ENCODE measurements at regions not wholly inside any gene's neighbourhood (a gene's known extent, or its start where the extent isn't known, plus 50 kb on each side); places are given as distances from the start of the nearest gene placed in this dataset.

GRCh38 chr10:3366735-3367405 is 194.3 kb upstream of the PITRM1 start:
- no peak for DNase-seq

- DNase-seq, result no peak
These were observed 193.5 kb upstream of the PITRM1 start for GRCh38 chr10:3366043-3366442.

- DNase-seq, result no peak
These were observed 193.0 kb upstream of the PITRM1 start for GRCh38 chr10:3365630-3366029.

GRCh38 chr10:3364768-3365480 is 192.3 kb upstream of the PITRM1 start:
- no peak for DNase-seq

- no peak for DNase-seq
These were observed 190.9 kb upstream of the PITRM1 start for GRCh38 chr10:3363311-3364045.

- no peak for DNase-seq
These were observed 189.8 kb upstream of the PITRM1 start for GRCh38 chr10:3362394-3362793.

GRCh38 chr10:3361640-3362039 is 189.1 kb upstream of the PITRM1 start:
- no peak for DNase-seq

GRCh38 chr10:3357737-3358136 is 185.2 kb upstream of the PITRM1 start:
- no peak for DNase-seq

- DNase-seq, result no peak
These were observed 183.0 kb upstream of the PITRM1 start for GRCh38 chr10:3355536-3355935.

GRCh38 chr10:3354174-3354900 is 181.8 kb upstream of the PITRM1 start:
- no peak for DNase-seq

- peak in 1 of 2 donors; percentile 11 for DNase-seq
These were observed 180.7 kb upstream of the PITRM1 start for GRCh38 chr10:3353235-3353634.

- no peak for DNase-seq
These were observed 178.2 kb upstream of the PITRM1 start for GRCh38 chr10:3350617-3351258.

- DNase-seq, result no peak
These were observed 177.6 kb upstream of the PITRM1 start for GRCh38 chr10:3350205-3350604.

GRCh38 chr10:3348564-3348963 is 176.0 kb upstream of the PITRM1 start:
- no peak for DNase-seq

- no peak for DNase-seq
These were observed 175.0 kb upstream of the PITRM1 start for GRCh38 chr10:3347413-3348182.

GRCh38 chr10:3346851-3347250 is 174.3 kb upstream of the PITRM1 start:
- DNase-seq, result no peak

GRCh38 chr10:3342771-3343170 is 170.2 kb upstream of the PITRM1 start:
- DNase-seq, result no peak

- DNase-seq, result no peak
These were observed 167.6 kb upstream of the PITRM1 start for GRCh38 chr10:3340127-3340730.

GRCh38 chr10:3339531-3339950 is 167.0 kb upstream of the PITRM1 start:
- DNase-seq, result no peak

- no peak for DNase-seq
These were observed 166.5 kb upstream of the PITRM1 start for GRCh38 chr10:3339121-3339520.

GRCh38 chr10:3337741-3338140 is 165.2 kb upstream of the PITRM1 start:
- no peak for DNase-seq

Data from hippocampal formation (tissue), 2 donors.